GM12874 (cell line): ENCODE measurements at regions not wholly inside any gene's neighbourhood (a gene's known extent, or its start where the extent isn't known, plus 50 kb on each side); places are given as distances from the start of the nearest gene placed in this dataset.

Experiments used
- TF ChIP-seq, protein P1 (sequence below): IDR thresholded peaks from 2 replicates; pipeline ENCODE4 v1.5.1; 2011; ENCODE audit warnings: low read depth, mild to moderate bottlenecking, control low read depth, low read length, moderate library complexity; ENCODE audit not compliant: insufficient read depth

DNA sequence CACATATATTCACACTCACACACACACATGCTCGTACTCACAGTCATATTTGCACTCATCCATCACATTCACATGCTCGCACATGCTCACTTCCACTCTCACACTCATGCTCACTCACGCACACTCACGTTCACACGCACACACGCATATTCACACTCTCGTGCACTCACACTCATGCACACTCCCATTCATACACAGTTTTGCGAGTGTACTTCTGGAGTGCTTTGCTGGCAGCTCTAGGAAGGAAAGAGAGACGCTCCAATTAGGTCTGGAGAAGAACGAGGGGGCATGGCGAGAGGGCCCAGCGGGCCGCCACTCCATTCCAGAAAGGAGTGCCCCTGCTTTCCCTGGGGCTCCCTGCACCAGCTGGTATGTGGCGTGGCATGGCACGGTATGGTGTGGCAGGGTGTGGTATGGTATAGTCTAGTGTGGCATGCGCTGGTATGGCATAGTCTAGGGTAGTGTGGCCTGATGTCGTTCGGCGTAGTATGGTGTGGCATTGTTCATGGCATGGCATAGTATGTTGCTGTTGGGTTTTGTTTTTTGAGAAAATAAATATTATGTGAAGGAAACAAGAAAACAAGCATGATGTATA, 216.8 kb upstream of the CDYL start:
- TF ChIP-seq, protein P1, sequence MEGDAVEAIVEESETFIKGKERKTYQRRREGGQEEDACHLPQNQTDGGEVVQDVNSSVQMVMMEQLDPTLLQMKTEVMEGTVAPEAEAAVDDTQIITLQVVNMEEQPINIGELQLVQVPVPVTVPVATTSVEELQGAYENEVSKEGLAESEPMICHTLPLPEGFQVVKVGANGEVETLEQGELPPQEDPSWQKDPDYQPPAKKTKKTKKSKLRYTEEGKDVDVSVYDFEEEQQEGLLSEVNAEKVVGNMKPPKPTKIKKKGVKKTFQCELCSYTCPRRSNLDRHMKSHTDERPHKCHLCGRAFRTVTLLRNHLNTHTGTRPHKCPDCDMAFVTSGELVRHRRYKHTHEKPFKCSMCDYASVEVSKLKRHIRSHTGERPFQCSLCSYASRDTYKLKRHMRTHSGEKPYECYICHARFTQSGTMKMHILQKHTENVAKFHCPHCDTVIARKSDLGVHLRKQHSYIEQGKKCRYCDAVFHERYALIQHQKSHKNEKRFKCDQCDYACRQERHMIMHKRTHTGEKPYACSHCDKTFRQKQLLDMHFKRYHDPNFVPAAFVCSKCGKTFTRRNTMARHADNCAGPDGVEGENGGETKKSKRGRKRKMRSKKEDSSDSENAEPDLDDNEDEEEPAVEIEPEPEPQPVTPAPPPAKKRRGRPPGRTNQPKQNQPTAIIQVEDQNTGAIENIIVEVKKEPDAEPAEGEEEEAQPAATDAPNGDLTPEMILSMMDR: no peak

DNA sequence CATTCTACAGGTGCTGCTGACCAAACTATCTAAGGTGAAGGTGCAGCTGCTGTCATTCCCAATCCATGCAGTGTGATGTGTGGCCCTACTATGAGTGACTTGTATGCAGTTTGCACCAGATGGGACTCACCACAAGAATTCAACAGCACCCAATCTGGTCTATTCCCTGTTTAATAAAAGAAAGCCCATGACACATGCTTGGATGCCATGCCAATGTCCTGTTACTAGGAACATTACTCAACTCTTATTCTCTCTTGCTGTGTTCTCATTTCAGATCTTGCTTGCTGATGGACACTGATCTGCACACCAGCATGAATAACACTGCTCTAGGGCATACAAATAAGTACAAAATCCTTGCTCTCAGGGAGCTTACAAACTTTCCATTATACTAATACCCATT, 221.6 kb upstream of the CDYL start:
- TF ChIP-seq, protein P1: no peak

DNA sequence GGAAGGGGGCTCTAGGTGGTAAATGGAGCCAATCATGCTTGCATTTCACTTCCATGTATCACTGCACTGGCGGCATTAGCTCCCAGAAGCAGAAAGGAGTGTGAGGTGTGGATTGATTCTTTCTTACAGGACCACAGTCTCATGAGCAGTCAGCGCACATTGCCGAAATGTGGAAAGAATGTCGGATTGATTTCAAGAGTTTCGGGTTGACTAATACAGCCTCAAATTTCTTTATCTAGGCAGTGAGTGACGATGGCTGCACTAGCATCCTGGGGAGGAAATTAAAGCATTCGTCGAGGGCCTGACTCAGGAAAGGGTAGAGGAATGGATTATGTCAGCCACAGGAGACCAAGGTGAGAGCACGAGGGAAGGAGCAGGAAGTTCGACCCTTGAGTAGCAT, 222.8 kb upstream of the CDYL start:
- TF ChIP-seq, protein P1: no peak

DNA sequence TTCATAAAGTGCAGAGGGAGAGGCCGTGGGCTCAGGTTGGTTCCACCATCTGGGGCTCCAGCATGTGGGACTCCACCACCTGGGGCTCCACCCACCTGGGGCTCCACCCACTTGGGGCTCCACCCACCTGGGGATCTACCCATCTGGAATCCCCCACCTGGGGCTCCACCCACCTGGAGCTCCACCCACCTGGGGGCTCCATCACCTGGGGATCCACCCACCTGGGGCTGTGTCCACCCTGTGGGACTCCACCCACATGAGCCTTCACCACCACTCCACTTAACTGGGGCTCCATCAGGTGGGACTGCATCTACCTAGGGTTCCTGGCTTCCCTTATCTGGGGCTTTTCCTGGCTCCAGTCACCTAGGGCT, 226.0 kb upstream of the CDYL start:
- TF ChIP-seq, protein P1: no peak

DNA sequence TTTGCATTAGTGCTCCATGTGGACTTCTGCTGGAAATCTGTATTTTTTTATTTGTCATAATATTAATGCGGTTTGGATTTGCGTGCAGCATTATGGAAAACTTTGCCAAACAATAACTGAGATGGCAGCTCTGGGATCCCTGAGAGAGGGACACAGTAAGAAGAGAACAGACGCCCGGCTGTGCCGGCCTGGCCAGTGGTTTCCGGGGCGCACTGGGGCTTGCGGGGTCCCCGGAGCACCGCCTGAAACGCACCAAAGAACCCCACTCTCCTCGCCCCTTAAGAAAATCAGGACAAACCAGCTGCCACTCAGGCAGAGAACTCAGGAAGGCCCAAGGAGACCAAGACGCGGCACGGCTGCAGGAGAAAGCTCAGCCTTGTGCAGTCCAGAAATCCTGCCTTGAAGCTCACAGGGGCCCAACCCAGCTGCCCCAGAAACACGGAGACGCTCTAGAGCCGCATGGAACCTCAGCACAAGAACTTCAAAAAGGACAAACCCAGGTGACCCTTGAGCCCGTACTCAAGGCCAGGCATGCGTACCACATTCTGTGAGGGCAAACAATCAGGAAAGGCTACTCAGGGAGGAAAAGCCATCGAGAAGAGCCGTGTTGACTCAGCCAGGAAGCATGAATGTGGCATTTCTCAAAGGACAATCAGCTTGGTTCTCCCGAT, 226.5 kb upstream of the CDYL start:
- TF ChIP-seq, protein P1: no peak

DNA sequence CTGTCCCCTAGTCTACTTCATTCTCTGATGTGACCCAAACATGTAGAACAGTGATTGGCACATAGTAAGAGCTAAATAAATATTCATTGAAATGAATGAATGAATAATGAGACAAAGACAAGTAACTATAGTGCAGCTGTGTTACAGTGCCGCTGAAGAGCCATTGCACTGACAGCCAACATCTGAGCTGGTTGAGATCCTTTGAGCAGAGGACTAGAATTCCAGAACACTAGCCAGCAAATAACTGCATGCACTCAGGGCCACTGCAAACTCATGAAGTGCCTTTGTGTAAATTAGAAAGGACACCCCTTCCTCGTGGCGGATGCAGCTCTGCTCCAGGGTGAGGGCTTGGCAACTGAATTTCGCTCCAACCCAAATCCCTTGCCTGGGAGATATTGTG, 230.3 kb upstream of the CDYL start:
- TF ChIP-seq, protein P1: no peak

DNA sequence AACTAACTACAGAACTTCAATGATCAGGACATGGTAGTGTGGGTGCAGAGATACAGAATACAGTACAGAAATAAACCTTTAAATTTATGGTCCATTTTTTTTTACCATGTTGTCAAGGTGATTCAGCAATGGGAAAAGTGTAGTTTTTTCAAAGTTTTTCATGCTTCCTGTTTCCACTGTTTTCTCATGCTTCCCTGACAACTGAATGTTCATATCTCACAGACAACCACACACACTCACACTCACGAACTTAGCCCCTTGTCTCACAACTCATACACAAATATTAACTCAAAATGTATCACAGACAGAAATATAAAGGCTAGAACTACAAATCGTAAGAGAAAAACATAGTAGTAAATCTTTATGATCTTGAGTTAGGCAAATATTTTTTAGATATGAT, 232.6 kb upstream of the CDYL start:
- TF ChIP-seq, protein P1: no peak
